ENCODE measurements at regions not wholly inside any gene's neighbourhood (a gene's known extent, or its start where the extent isn't known, plus 50 kb on each side); places are given as distances from the start of the nearest gene placed in this dataset.

DNA sequence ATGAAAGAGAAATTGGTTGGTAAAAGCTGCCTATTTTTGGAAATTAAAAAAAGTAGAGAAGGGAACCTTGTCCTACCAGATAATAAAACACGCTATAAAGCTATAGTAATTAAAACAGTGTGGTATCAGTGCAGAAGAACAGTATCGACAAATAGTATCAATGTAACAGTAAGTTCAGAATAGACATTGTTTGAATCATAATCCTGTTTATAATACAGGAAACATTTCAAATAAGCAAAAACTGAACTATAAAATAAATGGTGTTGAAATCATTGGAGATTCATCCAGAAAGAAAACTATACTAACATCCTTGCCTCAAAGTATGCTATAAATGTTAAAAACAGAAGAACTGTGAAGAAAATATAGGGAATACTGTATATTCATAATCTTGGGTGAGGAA is 54.2 kb upstream of the NAP1L1 start:
- TF ChIP-seq, protein P1, sequence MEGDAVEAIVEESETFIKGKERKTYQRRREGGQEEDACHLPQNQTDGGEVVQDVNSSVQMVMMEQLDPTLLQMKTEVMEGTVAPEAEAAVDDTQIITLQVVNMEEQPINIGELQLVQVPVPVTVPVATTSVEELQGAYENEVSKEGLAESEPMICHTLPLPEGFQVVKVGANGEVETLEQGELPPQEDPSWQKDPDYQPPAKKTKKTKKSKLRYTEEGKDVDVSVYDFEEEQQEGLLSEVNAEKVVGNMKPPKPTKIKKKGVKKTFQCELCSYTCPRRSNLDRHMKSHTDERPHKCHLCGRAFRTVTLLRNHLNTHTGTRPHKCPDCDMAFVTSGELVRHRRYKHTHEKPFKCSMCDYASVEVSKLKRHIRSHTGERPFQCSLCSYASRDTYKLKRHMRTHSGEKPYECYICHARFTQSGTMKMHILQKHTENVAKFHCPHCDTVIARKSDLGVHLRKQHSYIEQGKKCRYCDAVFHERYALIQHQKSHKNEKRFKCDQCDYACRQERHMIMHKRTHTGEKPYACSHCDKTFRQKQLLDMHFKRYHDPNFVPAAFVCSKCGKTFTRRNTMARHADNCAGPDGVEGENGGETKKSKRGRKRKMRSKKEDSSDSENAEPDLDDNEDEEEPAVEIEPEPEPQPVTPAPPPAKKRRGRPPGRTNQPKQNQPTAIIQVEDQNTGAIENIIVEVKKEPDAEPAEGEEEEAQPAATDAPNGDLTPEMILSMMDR (IDR thresholded peaks at IDR 0.05) = no peak
- no peak for TF ChIP-seq POLR2A (IDR thresholded peaks at IDR 0.05)
